BJ (cell line): ENCODE measurements at regions not wholly inside any gene's neighbourhood (a gene's known extent, or its start where the extent isn't known, plus 50 kb on each side); places are given as distances from the start of the nearest gene placed in this dataset.

Experiments used
- CTCF ChIA-PET: fragments of 350-600 bp; formaldehyde crosslinking; extraction: SDS; loops from one replicate; lab custom pipeline; 2021; ENCODE audit warnings: antibody characterized with exemption, inconsistent platforms; lab: Yijun Ruan, JAX
- POLR2A ChIA-PET: fragments of 300-600 bp; sonication (Branson Sonifier 250); formaldehyde crosslinking; extraction: SDS; loops from one replicate; lab custom pipeline; 2021; ENCODE audit warnings: antibody characterized with exemption; lab: Charles Lee
- DNase-seq: peaks from one replicate; pipeline ENCODE4 v3.0.0-alpha.2; 2011; ENCODE audit warnings: low read depth
- H3K27me3 ChIP-seq: 2 replicates; pipeline ENCODE4 v1.6.0; 2011; ENCODE audit warnings: low read length; ENCODE audit not compliant: control insufficient read depth, insufficient read depth
- H3K36me3 ChIP-seq: 2 replicates; pipeline ENCODE4 v1.5.1; 2011; ENCODE audit warnings: low read length; ENCODE audit not compliant: control insufficient read depth, insufficient read depth
- H3K4me3 ChIP-seq: 2 replicates; pipeline ENCODE4 v1.5.1; 2011; ENCODE audit warnings: low read depth, mild to moderate bottlenecking, control low read depth, low read length
- TF ChIP-seq, protein P1 (sequence below): IDR thresholded peaks from 2 replicates; pipeline ENCODE4 v1.5.1; 2011; ENCODE audit warnings: low read depth, mild to moderate bottlenecking, control low read depth, inconsistent platforms, low read length, moderate library complexity; ENCODE audit not compliant: insufficient read depth

DNA sequence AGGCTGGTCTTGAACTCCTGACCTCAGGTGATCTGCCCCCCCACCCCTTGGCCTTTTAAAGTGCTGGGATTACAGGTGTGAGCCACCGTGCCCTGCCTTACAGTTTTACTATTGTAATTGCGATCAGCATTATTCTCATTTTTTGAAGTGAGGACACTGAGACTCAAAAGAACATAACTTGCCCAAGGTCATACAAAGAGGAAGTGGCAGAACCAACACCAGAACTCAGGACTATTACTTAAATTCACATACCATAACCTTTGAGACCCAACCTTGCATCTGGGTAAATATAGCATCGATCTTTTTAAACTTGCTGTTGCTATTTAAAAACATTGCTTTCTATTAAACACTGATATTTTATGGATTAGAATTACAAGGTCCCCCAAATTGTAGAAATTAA lies 54.2 kb downstream of the FOXI1 start:
- ChIA-PET CTCF (no interaction called here), POLR2A (no interaction called here)
- TF ChIP-seq, protein P1, sequence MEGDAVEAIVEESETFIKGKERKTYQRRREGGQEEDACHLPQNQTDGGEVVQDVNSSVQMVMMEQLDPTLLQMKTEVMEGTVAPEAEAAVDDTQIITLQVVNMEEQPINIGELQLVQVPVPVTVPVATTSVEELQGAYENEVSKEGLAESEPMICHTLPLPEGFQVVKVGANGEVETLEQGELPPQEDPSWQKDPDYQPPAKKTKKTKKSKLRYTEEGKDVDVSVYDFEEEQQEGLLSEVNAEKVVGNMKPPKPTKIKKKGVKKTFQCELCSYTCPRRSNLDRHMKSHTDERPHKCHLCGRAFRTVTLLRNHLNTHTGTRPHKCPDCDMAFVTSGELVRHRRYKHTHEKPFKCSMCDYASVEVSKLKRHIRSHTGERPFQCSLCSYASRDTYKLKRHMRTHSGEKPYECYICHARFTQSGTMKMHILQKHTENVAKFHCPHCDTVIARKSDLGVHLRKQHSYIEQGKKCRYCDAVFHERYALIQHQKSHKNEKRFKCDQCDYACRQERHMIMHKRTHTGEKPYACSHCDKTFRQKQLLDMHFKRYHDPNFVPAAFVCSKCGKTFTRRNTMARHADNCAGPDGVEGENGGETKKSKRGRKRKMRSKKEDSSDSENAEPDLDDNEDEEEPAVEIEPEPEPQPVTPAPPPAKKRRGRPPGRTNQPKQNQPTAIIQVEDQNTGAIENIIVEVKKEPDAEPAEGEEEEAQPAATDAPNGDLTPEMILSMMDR, result no peak
- Histone ChIP-seq H3K4me3 (no peak overlapping the region), H3K36me3 (no peaks in the 10 kb centered on the region), H3K27me3 (peaks cover 1% of the 10 kb centered on the region; the same call in 1 of the 2 replicates)
- no peak for DNase-seq

DNA sequence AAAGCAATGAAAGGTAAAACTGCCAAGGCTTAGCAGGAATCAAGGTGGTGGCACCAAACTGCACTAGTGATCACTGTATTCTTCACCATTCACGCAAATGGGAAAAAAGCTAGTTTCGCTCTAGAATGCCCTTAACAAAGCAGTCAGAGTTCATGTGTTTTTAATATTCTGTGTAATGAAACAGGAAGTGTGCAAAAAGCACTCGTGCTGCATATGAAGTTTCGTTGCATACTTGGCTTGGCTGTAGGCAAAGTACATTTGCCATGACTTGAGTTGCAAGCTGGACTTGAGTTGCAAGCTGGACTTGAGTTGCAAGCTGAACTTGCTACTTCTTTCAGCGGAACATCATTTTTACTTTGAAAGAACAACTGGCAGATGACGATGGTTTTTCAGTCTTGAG lies 55.4 kb downstream of the FOXI1 start:
- no peak overlapping the region for H3K4me3 ChIP-seq
- TF ChIP-seq, protein P1, result no peak
- ChIA-PET POLR2A (no interaction called here), CTCF (no interaction called here)
- H3K36me3 ChIP-seq, result no peaks in the 10 kb centered on the region
- DNase-seq, result no peak
- H3K27me3 ChIP-seq, result peaks cover under 1% of the 10 kb centered on the region; the same call in 1 of the 2 replicates

DNA sequence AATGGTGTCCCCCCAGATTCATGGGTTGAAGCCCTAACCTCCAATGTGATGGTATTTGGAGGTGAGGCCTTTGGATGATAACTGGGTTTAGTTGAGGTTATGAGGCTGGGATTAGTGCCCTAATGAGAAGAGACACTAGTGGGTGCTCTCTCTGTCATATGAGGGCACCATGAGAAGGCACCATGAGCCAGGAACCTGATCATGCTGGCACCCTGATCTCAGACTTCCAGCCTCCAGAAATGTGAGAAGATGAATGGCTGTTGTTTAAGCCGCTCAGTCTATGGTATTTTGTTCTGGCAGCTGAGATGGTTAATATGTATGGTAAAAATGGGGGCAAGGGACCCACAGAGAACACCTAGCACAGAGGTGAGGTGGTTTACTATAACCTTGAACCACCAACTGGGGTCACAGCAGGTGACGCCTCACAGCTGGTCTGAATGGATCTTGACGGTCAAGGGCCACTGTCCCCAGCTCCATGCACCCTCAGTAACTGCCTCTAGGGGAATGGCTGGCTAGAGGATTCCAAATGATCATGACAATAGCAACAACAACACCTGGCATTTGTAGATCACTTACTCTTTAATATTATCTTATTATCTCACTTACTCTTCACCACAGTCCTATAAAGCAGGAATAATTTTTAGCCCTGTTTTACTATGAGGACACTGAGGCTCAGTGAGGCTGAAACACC lies 57.1 kb downstream of the FOXI1 start:
- TF ChIP-seq, protein P1, result no peak
- POLR2A ChIA-PET, result no interaction called here
- H3K4me3 ChIP-seq, result no peak overlapping the region
- no peaks in the 10 kb centered on the region for H3K27me3 ChIP-seq
- H3K36me3 ChIP-seq, result no peaks in the 10 kb centered on the region
- CTCF ChIA-PET, result no interaction called here
- no peak for DNase-seq

DNA sequence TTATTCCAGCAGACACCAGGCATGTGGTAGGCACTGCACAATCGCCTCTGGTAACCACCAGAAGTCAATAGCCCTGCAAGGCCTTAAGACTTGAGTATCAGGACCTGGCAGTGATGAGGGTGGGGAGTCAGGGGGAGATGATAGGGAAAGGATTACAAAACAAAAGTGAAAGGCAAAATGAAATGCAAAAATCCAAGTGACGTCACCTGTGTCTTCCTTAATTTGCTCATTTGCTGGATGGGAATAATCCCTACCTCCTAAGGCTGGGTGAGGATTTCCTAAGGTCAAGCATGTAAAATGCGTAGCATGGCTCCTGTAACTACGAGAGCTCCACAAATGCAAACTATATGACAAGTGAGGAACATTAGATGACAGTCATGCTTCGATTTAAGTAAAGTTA lies 58.4 kb downstream of the FOXI1 start:
- CTCF ChIA-PET, result interaction anchor here (0.7 kb wide), 1 partner anchor 70 kb away, joined by 3 read pairs; no protein-coding TSS in a partner anchor
- Histone ChIP-seq H3K27me3 (no peaks in the 10 kb centered on the region; the same call in 1 of the 2 replicates), H3K4me3 (no peak overlapping the region), H3K36me3 (no peaks in the 10 kb centered on the region)
- TF ChIP-seq, protein P1, result no peak
- POLR2A ChIA-PET, result no interaction called here
- DNase-seq, result no peak

DNA sequence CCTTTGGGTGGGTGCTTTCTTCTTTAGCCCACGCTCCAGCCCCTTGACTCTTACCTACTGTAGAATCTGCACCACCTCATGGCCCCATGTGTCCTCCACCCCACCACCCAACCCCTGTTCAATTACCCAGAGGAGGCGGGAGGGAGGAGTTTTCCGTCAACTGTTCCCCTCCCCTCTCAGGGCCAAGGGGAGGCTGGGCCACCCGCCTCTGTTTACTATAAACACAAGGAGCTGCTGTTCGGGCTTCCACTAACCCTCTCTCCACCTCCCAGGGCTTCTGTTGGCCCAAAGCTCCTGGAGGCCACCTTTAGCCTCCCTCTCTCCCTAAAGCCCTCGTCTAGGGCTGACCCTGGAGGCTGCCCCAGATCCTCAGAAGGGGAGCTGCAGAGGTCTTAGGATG lies 59.2 kb downstream of the FOXI1 start:
- DNase-seq, result no peak
- CTCF ChIA-PET, result no interaction called here
- POLR2A ChIA-PET, result no interaction called here
- TF ChIP-seq, protein P1, result no peak
- Histone ChIP-seq H3K27me3 (no peaks in the 10 kb centered on the region; the same call in 1 of the 2 replicates), H3K4me3 (no peak overlapping the region), H3K36me3 (no peaks in the 10 kb centered on the region)
